ENCODE measurements at regions not wholly inside any gene's neighbourhood (a gene's known extent, or its start where the extent isn't known, plus 50 kb on each side); places are given as distances from the start of the nearest gene placed in this dataset.
"Not testable (repeated sequence)": the region's sequence is repeated elsewhere in the genome, so short reads cannot be mapped to it uniquely, and the experiment has no call there.

GRCh38 chr10:34957531-34957930, 132.6 kb downstream of the CUL2 start:
- no peak for DNase-seq

- DNase-seq, result no peak
Observed at GRCh38 chr10:34956756-34957155, 133.4 kb downstream of the CUL2 start.

GRCh38 chr10:34955391-34955790, 134.8 kb downstream of the CUL2 start:
- DNase-seq, result no peak

GRCh38 chr10:34954142-34954541, 136.0 kb downstream of the CUL2 start:
- no peak for DNase-seq

GRCh38 chr10:34951263-34951887, 136.3 kb upstream of the PARD3 start:
- peak; percentile 55 for DNase-seq

GRCh38 chr10:34945951-34946522, 130.9 kb upstream of the PARD3 start:
- not testable (repeated sequence) for DNase-seq

- no peak for DNase-seq
Observed at GRCh38 chr10:34941471-34942357, 126.6 kb upstream of the PARD3 start.

- no peak for DNase-seq
Observed at GRCh38 chr10:34940436-34940835, 125.3 kb upstream of the PARD3 start.

GRCh38 chr10:34938399-34938670, 123.2 kb upstream of the PARD3 start:
- no peak for DNase-seq

- DNase-seq, result not testable (repeated sequence)
Observed at GRCh38 chr10:34937643-34938398, 122.7 kb upstream of the PARD3 start.

- no peak for DNase-seq
Observed at GRCh38 chr10:34936061-34936460, 121.0 kb upstream of the PARD3 start.

- no peak for DNase-seq
Observed at GRCh38 chr10:34933676-34934075, 118.6 kb upstream of the PARD3 start.

- no peak for DNase-seq
Observed at GRCh38 chr10:34932235-34932634, 117.1 kb upstream of the PARD3 start.

GRCh38 chr10:34931216-34931615, 116.1 kb upstream of the PARD3 start:
- no peak for DNase-seq

- no peak for DNase-seq
Observed at GRCh38 chr10:34922138-34922537, 107.0 kb upstream of the PARD3 start.

- DNase-seq, result no peak
Observed at GRCh38 chr10:34920578-34920977, 105.5 kb upstream of the PARD3 start.

GRCh38 chr10:34918776-34919315, 103.8 kb upstream of the PARD3 start:
- no peak for DNase-seq

- no peak for DNase-seq
Observed at GRCh38 chr10:34918060-34918775, 103.1 kb upstream of the PARD3 start.

- no peak for DNase-seq
Observed at GRCh38 chr10:34916314-34916713, 101.2 kb upstream of the PARD3 start.

GRCh38 chr10:34912771-34913170, 97.7 kb upstream of the PARD3 start:
- DNase-seq, result no peak

- DNase-seq, result no peak
Observed at GRCh38 chr10:34911661-34912205, 96.6 kb upstream of the PARD3 start.

GRCh38 chr10:34908481-34908880, 93.4 kb upstream of the PARD3 start:
- DNase-seq, result no peak
